ENCODE measurements at regions not wholly inside any gene's neighbourhood (a gene's known extent, or its start where the extent isn't known, plus 50 kb on each side); places are given as distances from the start of the nearest gene placed in this dataset.

- peak overlapping the region in 1 of 3 donors; percentile 20 for H3K9ac ChIP-seq (ENCODE audit: low read length in 3 of 3)
These were observed 185.8 kb downstream of the PCSK1 start for GRCh38 chr5:96247097-96247701.

GRCh38 chr5:96245140-96246091 is 187.6 kb downstream of the PCSK1 start:
- Histone ChIP-seq H3K9ac (ENCODE audit: low read length in 3 of 3) (no peak overlapping the region), H3K4me1 (ENCODE audit: control insufficient read depth in 2 of 3, insufficient read depth in 2 of 3, low read depth in 1 of 3, low read length in 3 of 3) (peaks cover 0 to 7% (median 4%) of the 10 kb centered on the region in 3 donors), H3K27ac (ENCODE audit: low read depth in 2 of 2, low read length in 2 of 2) (no peak overlapping the region), H3K4me3 (ENCODE audit: low read length in 3 of 3) (no peak overlapping the region), H3K27me3 (ENCODE audit: control insufficient read depth, insufficient read depth, low read length) (no peaks in the 10 kb centered on the region), H3K36me3 (ENCODE audit: control insufficient read depth in 2 of 3, insufficient read depth in 3 of 3, low read length in 3 of 3) (no peaks in the 10 kb centered on the region), H3K9me3 (ENCODE audit: control insufficient read depth in 2 of 3, insufficient read depth in 1 of 3, low read length in 3 of 3) (no peaks in the 10 kb centered on the region)
- TF ChIP-seq CTCF (IDR thresholded peaks at IDR 0.05; ENCODE audit: borderline replicate concordance, extremely low read depth, insufficient read depth) = no peak
- no peak for FAIRE-seq
- DNase-seq = no peak
- intact Hi-C loops (cut with DNase I) = no loop called here

More at GRCh38 chr5:96247097-96247701, 185.8 kb downstream of the PCSK1 start:
- FAIRE-seq (no peak), DNase-seq (peak in 4 of 5 donors; percentile 23 to 61 (median 45))
- H3K27me3 ChIP-seq (ENCODE audit: control insufficient read depth, insufficient read depth, low read length) = no peaks in the 10 kb centered on the region
- no peaks in the 10 kb centered on the region for H3K36me3 ChIP-seq (ENCODE audit: control insufficient read depth in 2 of 3, insufficient read depth in 3 of 3, low read length in 3 of 3)
- no peak overlapping the region for H3K27ac ChIP-seq (ENCODE audit: low read depth in 2 of 2, low read length in 2 of 2)
- H3K9me3 ChIP-seq (ENCODE audit: control insufficient read depth in 2 of 3, insufficient read depth in 1 of 3, low read length in 3 of 3) = no peaks in the 10 kb centered on the region
- H3K4me3 ChIP-seq (ENCODE audit: low read length in 3 of 3) = peak overlapping the region in 1 of 3 donors; percentile 15
- no peak for TF ChIP-seq CTCF (IDR thresholded peaks at IDR 0.05; ENCODE audit: borderline replicate concordance, extremely low read depth, insufficient read depth)
- H3K4me1 ChIP-seq (ENCODE audit: control insufficient read depth in 2 of 3, insufficient read depth in 2 of 3, low read depth in 1 of 3, low read length in 3 of 3) = peaks cover 0 to 7% (median 4%) of the 10 kb centered on the region in 3 donors
- intact Hi-C loops (cut with DNase I) = no loop called here

- Histone ChIP-seq H3K9me3 (ENCODE audit: control insufficient read depth in 2 of 3, insufficient read depth in 1 of 3, low read length in 3 of 3) (no peaks in the 10 kb centered on the region), H3K27ac (ENCODE audit: low read depth in 2 of 2, low read length in 2 of 2) (no peak overlapping the region), H3K4me3 (ENCODE audit: low read length in 3 of 3) (no peak overlapping the region), H3K27me3 (ENCODE audit: control insufficient read depth, insufficient read depth, low read length) (no peaks in the 10 kb centered on the region), H3K9ac (ENCODE audit: low read length in 3 of 3) (no peak overlapping the region), H3K36me3 (ENCODE audit: control insufficient read depth in 2 of 3, insufficient read depth in 3 of 3, low read length in 3 of 3) (no peaks in the 10 kb centered on the region), H3K4me1 (ENCODE audit: control insufficient read depth in 2 of 3, insufficient read depth in 2 of 3, low read depth in 1 of 3, low read length in 3 of 3) (peaks cover 0 to 7% (median 4%) of the 10 kb centered on the region in 3 donors)
- TF ChIP-seq CTCF (IDR thresholded peaks at IDR 0.05; ENCODE audit: borderline replicate concordance, extremely low read depth, insufficient read depth) = no peak
- DNase-seq (no peak), FAIRE-seq (no peak)
- intact Hi-C loops (cut with DNase I) = no loop called here
These were observed 188.4 kb downstream of the PCSK1 start for GRCh38 chr5:96244696-96245095.
